ENCODE measurements at regions not wholly inside any gene's neighbourhood (a gene's known extent, or its start where the extent isn't known, plus 50 kb on each side); places are given as distances from the start of the nearest gene placed in this dataset.

DNA sequence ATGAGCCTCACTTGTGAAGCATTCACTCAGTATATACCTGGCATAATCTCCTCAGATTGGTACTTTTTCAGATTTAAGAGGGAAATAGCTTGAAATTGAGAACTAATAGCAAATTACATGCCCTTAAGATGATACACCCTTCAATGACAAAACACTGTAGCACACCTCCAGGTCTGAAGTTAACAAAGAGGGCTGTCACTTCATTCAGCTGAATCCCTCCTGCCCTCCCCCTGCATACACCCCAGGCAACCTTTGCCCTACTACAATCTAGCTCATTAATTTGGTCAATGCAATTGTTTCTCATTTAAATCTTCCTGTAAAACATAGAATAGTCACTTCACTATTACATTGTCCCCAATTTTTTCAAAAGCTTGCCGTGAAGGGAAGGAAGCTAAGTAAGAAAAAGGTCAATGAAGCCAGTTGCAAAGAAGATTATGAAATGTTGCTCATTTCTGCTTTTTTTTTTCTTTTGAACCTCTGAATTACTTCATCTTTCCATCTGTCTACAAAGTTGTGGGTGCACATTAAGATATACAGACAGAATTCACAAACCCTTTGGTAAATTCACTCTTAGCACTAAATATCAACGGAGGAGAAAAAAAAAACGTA is 294.8 kb upstream of the PTGER4 start:
- no peak for DNase-seq

DNA sequence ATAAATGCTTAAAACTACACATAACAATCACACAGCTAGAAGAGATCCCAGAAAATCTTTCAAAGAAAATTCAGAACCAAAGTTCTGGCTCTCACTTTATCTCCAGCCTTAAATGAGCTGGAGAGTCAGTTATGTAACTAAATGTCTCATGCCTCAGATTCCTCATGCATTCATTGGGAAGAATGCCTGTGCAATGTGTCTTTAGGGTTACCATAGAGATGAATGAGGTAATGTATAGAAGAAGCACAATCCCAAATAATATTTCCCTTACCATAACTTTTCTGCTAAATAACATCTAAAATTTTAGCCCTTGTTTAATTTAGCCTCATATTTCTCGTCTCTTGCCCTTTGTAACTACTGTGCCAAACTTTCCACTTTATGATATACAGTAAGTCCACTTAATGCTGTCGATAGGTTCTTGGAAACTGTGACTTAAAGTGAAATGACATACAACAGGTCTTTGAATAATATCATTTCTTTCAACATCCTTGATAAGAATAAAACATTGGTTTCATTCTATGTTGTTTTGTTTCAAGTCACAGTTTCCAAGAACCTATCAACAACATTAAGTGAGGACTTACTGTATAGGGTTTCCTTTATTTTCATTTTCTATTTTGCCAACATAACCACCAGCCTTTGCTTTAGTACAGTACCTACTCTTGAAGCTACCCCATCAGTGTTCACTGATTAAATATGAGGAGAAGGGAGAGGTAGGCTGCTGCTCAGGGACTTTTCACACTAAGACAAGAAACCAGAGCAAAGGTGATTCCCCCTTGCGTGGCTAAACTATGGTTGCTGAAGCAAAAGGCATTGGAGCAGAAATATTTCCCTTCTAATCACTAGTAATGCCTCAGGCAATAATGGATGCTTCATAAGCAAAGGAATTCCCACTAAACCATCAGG is 295.7 kb upstream of the PTGER4 start:
- DNase-seq, result no peak

GRCh38 chr5:40381676-40382363 is 297.9 kb upstream of the PTGER4 start:
- no peak for DNase-seq

- DNase-seq, result no peak
Observed at GRCh38 chr5:40381016-40381415, 298.7 kb upstream of the PTGER4 start.

DNA sequence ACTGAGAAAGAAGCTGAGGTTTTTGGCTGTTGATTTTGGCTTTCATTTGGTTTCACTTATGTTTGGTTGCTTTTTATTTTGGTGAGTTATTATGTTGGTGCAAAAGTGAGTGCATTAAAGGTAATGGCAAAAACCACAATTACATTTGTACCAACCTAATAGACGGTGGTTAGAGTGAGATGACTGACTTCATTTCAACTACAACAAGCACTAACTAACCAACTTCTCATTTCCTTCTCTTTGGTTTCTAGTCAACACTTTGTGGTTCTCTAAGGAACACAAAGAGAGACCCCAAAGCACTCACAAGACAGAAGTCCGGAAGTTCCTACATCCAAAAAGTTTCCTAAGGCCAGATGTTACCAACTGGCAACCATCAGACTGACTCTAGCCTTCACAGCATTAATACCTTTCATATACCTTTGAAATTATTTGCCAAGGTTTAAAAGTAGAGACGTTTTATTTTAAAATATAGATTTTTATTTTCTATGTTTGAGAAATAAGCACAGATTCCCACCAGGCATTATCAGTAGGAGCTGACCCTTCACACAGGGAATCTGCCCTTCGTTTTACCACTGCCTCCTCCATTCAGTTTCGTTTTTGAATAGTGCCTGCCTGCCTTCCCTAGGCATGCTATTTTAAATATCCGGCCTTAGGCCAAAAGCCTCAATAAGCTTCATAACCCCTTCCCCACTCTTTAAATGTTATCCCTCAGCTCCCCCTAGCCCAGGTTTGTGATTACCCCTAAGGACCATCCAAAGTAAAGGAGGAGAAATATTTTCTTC is 301.1 kb upstream of the PTGER4 start:
- no peak for DNase-seq

DNA sequence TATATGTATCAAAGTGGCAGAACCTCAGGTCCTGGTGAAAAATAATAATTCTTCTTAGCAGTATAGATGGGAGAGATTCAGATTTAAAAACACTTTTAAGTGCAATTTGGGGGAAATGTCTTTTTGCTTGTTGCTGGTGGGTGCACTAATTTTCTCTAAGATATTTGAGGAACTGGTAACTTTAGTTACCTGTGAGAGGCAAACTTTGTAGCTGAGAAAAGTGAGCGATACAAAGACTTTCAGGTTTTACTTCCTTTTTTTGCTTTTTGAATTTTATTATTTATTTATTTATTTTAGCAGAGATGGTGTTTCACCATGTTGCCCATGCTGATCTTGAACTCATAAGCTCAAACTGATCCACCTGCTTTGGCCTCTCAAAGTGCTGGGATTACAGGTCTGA is 303.1 kb upstream of the PTGER4 start:
- no peak for DNase-seq

- DNase-seq, result no peak
Observed at GRCh38 chr5:40374853-40375252, 304.9 kb upstream of the PTGER4 start.

- DNase-seq, result no peak
Observed at GRCh38 chr5:40368200-40368599, 311.5 kb upstream of the PTGER4 start.

DNA sequence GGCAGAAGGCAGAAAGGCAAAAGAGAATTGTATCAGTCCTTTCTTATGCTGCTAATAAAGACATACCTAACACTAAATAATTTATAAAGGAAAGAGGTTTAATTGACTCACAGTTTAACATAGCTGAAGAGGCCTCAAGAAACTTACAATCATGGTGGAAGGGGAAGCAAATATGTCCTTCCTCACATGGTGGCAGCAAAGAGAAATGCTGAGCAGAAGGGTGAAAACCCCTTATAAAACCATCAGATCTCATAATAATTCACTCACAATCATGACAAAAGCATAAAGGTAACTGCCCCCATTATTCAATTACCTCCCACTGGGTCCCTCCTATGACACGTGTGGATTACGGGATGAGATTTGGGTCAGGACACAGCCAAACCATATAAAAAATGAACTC is 312.5 kb upstream of the PTGER4 start:
- DNase-seq, result no peak

DNA sequence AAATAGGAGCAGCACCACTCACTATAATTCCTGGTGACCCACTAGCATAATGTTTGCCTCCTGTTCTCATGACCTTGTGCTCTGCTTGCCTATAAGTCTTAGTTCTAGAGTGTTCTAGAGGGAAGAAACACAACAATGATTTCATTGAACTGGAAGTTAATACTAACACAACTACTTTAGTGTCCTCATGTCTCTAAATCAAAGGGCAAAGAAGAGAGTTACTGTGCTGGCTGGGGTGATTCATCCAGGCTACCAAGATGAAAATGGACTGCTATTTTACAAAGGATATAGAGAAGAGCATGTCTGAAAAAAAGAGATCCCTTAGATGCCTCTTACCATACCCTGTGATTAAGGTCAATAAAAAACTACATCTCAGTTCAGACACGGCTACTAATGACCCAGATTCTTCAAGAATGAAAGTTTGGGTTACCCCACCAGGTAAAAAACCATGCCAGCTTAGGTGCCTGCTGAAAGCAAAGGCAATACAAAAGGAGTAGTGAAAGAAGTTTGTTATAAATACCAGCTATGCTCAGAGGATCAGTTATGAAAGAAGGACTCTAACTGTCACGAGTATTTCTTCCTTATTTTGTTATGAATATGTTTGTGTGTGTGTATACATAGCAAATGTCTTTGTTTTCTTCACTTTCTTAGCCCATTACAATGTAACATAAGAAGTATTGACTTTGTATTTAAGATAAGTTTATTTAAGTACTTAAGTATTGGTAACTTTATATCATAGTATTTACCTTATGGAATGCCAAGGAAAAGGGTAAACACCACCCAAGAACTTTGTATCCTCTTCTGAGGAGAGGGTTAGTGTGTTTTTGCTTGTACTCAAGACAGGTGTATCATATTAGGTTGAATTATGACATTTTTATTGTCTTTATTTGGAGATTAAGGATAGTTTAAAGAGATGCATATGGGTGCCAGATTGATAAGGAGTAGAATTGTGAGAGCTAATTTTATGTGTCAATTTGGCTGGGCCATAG is 314.1 kb upstream of the PTGER4 start:
- DNase-seq, result no peak

GRCh38 chr5:40364441-40364840 is 315.3 kb upstream of the PTGER4 start:
- no peak for DNase-seq

DNA sequence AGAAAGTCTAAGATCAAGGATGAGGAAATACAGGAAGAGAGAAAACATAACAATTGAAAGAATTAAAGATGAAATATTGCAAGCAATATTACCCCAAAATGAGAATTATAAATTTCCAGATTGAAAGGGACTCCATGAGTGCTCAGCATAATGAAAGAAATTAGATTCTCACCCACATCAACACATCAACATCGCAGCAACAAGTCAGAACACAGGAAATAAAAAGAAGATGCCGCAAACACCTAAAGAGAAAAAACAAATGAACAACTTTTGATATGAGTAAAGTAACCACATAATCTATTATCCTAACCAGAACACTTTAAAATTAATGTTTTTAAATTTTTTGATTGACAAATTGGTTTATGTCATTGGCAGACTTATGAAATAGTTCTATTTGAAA is 318.3 kb upstream of the PTGER4 start:
- DNase-seq, result no peak

DNA sequence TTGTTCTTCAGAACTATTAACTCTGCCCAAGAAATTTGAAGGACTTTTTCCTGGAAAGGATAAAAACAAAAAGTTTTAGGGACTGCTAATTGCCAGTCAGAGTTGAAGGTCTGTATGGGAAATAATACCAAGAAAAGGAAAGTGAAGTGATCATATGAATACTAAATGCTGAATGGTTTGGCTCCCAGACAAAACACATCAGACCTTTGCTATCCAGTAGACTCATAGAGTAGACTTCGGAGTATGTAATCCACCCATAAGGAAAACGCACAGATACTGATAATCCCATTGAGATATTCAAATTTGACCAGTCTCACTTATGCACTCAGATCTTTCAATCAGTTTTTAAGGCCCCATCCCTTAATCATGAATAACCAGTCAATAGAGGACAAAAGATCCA is 319.0 kb upstream of the PTGER4 start:
- no peak for DNase-seq

DNA sequence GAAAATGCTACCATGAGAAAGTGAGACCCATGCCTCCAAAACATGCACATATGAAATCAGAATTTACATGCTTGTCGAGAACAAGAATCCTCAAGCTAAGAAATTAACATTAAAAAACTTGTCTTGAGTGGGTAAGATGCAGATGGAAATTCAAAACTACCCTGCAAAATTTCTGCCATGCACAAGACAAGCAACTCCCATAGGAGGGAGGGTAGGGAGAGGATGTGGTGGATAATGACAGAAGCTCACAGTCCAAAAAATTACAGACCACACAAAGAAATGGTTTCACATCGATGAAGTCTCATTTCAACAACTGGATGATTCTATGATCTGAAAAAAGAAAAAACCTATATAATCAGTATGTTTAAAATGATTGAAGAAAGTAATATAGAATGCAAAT is 319.9 kb upstream of the PTGER4 start:
- DNase-seq, result no peak

DNA sequence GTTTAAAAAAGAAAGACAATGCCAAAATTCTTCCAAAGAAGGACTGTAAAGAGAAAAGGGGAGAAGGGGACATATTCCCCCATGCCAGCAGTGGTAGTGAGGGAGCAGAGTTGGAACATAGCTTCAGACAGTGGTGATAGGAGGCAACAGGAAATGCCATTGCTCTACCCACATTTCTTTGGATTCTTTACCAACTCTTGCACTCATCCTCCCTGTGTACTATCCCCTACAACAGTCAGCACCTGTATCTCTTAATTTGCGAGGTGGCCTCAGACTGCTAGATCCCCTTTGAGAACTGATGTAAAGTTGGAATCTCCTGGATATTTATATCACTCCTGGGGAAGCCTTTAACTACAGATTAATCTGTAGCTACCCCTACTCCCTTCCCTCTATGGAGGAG is 320.6 kb upstream of the PTGER4 start:
- DNase-seq, result no peak

- DNase-seq, result no peak
Observed at GRCh38 chr5:40356248-40356647, 323.5 kb upstream of the PTGER4 start.

- no peak for DNase-seq
Observed at GRCh38 chr5:40355846-40356245, 323.9 kb upstream of the PTGER4 start.

DNA sequence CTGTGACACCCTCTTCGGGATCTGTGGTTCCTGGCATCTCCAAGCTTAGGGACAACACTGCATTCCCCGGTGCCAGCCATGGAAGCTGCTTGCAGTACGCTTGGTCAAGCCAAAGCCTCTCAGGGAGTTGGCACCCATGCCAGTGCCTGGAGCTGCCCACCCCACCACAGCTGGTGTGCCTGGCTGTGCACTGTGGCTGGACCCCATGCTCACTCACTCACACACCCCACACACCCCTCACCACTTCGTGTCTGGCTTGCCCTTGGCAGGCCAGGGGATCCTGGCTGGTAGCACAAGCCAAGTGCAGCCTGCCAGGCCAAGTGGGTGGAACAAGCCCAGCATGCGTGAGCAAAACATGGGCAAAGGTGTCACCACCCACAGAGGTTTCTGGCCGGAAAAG is 324.5 kb upstream of the PTGER4 start:
- DNase-seq, result no peak

GRCh38 chr5:40354171-40354570 is 325.5 kb upstream of the PTGER4 start:
- no peak for DNase-seq

- no peak for DNase-seq
Observed at GRCh38 chr5:40353442-40353841, 326.3 kb upstream of the PTGER4 start.

GRCh38 chr5:40347981-40348725 is 331.6 kb upstream of the PTGER4 start:
- no peak for DNase-seq

Data from effector CD8-positive, alpha-beta T cell (primary cell).